H7 (cell line): ENCODE measurements at regions not wholly inside any gene's neighbourhood (a gene's known extent, or its start where the extent isn't known, plus 50 kb on each side); places are given as distances from the start of the nearest gene placed in this dataset.
"Not testable (repeated sequence)": the region's sequence is repeated elsewhere in the genome, so short reads cannot be mapped to it uniquely, and the experiment has no call there.

ENCODE experiments used
- DNase-seq: peaks from one replicate; pipeline ENCODE4 v3.0.0; 2012
- H3K27me3 ChIP-seq: 2 replicates; pipeline ENCODE4 v1.6.0; 2011; ENCODE audit warnings: mild to moderate bottlenecking, low read length; ENCODE audit not compliant: control insufficient read depth, insufficient read depth
- H3K36me3 ChIP-seq: replicated peaks from 2 replicates; pipeline ENCODE4 v1.5.1; 2011; ENCODE audit warnings: low read length; ENCODE audit not compliant: control insufficient read depth, insufficient read depth
- H3K4me3 ChIP-seq: 2 replicates; pipeline ENCODE4 v1.5.1; 2011; ENCODE audit warnings: low read depth, mild to moderate bottlenecking, control low read depth, low read length, moderate library complexity; ENCODE audit not compliant: insufficient read depth

DNA sequence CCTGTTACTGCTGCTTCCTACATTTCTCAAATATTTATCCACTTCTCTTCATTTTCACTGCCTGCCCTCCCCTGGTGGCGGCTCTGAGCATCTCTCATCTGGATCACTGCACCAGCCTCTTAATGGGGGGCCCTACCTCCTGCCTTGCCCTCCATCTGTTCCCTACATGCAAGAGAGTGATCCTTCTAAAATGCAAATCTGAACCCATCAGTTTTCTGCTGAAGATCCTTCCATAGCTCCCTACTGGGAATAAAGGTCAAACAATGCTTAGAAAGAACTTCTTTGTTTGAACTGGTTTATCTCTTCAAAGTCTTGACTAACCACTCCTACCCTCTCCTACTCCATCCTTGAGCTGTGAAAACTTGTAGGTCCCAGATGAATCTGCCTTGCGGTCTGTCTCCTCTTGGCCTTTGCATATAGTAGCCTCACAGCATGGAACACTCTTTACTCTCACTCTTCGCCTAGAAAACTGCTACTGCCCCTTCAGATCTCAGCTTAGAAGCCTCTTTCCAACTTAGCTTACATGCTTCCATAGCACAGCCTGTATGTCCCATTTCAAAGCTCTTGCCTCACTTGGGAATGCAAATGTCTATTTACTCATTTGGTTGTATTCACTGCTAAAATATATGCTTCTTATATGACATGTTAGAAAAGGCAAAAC lies 119.3 kb downstream of the QRSL1 start:
- DNase-seq = peak; percentile 75
- Histone ChIP-seq H3K27me3 (no peaks in the 10 kb centered on the region), H3K4me3 (no peak overlapping the region), H3K36me3 (no peaks in the 10 kb centered on the region)

DNA sequence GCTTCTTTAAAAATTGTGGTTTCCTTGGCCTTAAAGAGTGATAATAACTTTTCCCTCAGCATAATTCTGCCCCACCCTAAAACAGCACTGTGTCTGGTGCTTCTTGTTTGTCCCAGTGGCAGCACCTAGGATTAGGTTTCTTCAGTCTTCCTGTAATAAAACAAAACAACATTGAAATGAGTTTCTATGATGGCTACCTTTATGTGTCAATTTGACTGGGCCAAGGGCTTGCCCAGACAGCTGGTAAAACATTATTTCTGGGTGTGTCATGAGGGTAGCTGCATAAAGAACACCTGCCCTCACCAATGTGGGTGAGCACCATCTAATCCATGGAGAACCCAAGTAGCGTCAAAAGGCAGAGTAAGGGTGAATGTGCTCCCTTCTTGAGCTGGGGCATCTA lies 117.8 kb downstream of the QRSL1 start:
- DNase-seq = no peak
- no peaks in the 10 kb centered on the region for H3K36me3 ChIP-seq
- no peak overlapping the region for H3K4me3 ChIP-seq
- no peaks in the 10 kb centered on the region for H3K27me3 ChIP-seq

DNA sequence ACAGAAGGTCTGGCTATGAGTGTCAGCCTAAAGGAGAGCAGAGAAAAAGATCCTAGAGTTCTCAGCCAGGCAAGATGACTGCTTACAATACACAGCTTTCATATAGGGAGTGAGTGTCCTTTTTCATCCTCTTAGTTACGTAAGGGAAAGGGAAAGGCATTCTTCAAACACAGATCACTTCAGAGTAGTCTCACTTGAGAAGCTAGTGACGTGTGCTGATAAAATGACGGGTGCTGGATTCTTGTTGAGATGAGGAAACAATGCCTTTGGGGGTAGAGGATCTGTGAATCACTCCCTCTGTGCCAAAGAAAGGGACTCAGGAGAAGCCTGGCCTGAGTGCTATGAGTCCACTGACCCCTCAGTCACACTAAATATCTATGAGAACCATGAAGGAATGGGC lies 117.3 kb downstream of the QRSL1 start:
- no peaks in the 10 kb centered on the region for H3K27me3 ChIP-seq
- no peaks in the 10 kb centered on the region for H3K36me3 ChIP-seq
- no peak for DNase-seq
- H3K4me3 ChIP-seq = no peak overlapping the region

DNA sequence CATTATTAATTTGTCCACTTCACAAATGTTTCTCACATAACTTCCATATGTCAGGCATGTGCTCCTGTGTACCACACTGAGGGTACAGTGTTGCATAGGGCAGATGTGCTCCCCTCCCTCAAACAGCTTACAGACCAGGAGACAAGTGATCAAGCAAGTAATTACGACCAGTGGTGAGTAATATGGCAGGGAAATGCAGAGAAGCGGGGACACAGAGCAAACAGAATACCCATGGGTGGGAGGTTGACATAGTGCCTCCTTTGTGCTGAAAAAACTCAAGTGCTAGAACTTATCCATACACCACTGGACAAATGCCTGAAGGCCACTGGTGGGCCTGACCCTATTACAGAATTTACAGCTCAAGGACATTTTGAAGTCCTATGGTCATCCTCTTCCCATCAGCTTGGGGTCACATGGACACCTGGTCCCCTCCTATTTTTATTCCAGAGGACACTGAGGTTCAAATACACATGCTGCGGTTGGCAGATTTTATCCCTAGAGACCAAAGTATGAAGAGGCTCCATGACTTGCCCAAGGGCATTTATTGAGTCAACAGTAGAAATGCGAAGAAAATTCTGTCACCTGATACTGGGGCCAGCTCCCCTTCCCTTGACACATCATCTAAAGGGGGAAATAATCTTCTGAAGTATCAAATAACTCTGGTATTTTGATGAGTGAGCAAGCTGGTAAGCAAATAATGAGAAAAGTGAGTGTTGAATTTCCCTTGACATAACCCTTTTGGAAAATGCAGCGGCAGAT lies 116.6 kb downstream of the QRSL1 start:
- no peak for DNase-seq
- H3K36me3 ChIP-seq = no peaks in the 10 kb centered on the region
- H3K4me3 ChIP-seq = no peak overlapping the region
- H3K27me3 ChIP-seq = no peaks in the 10 kb centered on the region

DNA sequence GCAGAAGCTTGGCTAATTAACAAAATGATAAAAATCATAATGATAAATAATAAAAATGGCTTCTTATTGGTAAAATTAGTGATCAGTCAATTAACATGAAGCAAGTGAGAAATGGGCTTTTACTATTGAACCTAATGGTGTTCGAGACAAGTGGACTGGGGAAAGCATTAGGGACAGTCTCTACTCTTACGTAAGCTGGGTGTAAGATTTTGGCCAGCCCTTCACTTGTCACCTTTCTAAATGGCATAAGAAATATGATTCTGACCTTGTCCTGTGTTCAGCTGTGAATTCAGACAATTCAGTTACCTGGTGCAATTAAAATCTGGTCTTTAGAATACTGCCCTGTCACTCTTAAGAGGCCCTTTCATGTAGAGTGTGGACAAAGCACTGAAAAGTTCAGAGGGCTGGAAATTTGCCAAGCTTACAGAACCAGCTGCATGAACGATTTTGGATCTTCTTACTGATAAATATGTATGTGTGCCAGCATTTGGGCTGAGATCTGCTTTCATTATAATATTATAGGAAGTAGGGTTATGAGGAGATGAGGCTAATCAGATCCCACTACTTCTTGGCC lies 115.9 kb downstream of the QRSL1 start:
- H3K4me3 ChIP-seq = no peak overlapping the region
- H3K36me3 ChIP-seq = no peaks in the 10 kb centered on the region
- DNase-seq = no peak
- no peaks in the 10 kb centered on the region for H3K27me3 ChIP-seq

DNA sequence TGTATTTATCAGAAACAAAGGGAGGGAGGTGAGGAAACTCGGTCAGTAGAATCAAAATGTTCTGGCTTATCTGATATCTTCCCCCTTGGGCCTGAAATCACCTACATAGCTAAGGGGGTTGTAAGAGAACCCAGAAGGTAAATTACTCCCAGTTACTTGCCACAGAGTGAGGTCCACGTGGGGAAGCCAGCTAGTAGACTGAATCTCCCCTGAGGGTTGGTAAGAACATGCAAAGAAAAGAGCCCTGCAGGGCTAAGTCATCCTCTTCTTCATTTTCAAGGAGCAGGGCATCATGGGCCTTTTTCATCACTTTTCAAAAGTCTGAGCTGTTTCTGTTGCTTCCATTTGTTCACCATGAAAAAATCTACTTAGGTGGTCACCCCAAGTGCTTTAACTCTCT lies 115.4 kb downstream of the QRSL1 start:
- H3K4me3 ChIP-seq = no peak overlapping the region

DNA sequence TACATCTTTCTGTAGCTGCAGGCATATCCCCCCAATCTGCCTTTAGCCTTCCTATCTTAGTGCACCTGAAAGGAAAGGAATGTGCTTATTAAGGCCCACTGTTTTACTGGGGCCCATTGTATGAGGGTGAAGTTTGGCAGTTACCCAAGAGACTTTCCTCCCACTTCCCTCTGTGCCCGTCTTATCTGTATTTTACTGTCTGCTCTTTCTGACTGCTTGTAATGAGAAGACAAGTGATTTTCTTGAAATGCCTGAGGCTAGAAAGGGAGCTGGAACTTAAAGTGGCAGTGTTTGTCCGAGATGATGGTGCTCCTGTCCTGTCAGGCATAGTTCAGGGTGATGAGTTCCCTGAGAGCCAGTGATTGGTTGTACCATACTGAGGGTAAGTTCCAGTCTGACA lies 114.7 kb downstream of the QRSL1 start:
- not testable (repeated sequence) for DNase-seq, H3K27me3 ChIP-seq, H3K4me3 ChIP-seq, H3K36me3 ChIP-seq

More for the DNA sequence above, 115.4 kb downstream of the QRSL1 start:
- no peaks in the 10 kb centered on the region for H3K27me3 ChIP-seq
- H3K36me3 ChIP-seq = no peaks in the 10 kb centered on the region
- no peak for DNase-seq

DNA sequence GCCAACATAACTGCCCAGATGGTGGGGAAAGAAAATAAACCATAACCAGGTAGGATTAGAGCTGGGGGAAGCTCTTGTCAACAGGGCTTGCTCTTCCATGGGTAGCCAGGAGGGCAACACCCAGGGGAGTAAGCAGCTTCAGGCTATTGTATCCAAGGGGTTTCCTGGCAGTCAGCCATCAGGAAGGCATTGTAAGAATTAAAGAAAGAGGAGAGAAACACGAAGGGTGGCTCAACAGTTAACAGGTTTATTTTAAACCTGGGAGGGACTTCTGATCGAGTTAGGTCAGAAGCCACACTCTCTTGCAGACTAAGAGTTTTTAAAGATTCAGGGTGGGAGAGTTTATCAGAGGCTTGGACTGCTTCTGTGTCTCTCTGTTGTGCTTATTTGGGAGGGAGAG lies 114.2 kb downstream of the QRSL1 start:
- no peaks in the 10 kb centered on the region for H3K27me3 ChIP-seq
- no peak overlapping the region for H3K4me3 ChIP-seq
- no peaks in the 10 kb centered on the region for H3K36me3 ChIP-seq
- DNase-seq = no peak

DNA sequence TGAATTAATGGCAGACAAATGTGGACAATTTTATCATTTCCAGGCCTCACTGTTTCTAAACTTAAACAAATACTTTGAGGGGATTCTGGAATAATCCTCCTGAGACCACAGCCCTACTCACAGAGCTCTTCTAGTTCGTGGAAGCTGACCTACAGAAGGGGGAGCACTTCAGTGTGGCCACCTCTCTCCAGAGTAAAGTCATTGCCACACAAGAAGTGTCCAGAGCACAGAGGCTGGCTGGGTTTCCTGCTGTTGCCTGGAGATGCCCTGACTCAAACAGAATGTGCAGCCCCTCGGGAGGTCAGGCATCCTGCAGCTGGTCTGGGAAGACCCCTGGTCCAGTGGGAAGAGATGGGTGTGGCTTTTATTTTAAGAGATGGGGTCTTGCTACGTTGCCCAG lies 110.9 kb downstream of the QRSL1 start:
- no peaks in the 10 kb centered on the region for H3K36me3 ChIP-seq
- DNase-seq = no peak
- no peaks in the 10 kb centered on the region for H3K27me3 ChIP-seq
- H3K4me3 ChIP-seq = no peak overlapping the region

DNA sequence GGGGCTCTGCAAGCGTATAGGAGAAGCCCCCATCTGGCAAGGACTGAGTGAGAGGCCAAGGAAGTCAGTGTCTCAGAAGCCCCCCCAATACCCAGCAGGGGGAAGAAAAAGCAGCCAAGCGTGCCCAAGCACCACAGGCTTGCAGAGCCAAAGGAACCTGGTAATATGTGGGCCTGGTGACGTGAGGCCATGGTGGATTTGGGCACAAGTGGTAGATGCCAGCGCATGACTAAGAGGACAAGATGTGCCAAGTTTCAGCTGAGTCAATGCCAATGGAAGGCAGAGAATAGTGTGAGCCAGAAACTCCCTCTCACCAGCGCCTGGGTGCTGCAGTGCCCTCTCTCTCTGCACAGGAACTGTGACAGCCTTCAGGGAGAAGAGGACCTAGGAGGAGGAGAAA lies 110.0 kb downstream of the QRSL1 start:
- no peak for DNase-seq
- Histone ChIP-seq H3K36me3 (no peaks in the 10 kb centered on the region), H3K4me3 (no peak overlapping the region), H3K27me3 (no peaks in the 10 kb centered on the region)

DNA sequence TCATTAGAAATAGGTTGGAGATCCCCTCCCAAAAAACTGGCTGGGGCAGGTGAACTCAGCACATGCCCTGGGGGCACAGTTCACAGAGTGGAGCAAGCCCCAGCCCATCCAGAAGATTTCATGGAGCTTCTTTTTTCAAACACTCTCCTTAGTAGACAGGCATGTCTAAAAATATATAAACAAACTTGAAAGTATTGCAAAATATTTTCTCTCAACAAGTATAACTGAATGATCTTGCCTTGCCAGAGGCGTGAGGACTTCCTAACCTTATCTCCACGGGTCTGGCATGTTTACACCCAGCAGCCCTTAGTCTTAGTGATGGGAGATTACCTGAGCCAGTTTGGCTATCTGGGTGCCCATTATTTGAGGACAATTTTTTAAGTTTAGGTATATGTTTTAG lies 107.1 kb downstream of the QRSL1 start:
- no peaks in the 10 kb centered on the region for H3K27me3 ChIP-seq
- no peak for DNase-seq
- no peak overlapping the region for H3K4me3 ChIP-seq
- H3K36me3 ChIP-seq = no peaks in the 10 kb centered on the region

DNA sequence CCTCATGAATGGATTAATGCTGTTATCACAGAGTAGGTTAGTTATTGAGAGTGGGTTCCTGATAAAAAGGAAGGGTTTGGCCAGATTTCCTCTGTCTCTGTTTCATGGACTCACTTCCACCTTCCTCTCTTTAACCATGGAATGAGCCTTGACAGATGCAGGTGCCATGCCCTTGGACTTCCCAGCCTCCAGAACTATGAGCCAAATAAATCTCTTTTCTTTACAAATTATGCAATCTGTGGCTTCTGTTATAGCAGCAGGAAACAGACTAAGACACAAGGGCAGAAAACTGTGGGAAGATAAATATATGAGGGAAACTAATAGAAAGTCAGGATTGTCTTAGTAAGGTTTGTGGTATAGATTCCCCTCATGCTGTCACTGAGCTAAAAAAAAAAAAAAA lies 106.5 kb downstream of the QRSL1 start:
- DNase-seq = no peak
- H3K4me3 ChIP-seq = no peak overlapping the region
- no peaks in the 10 kb centered on the region for H3K36me3 ChIP-seq
- H3K27me3 ChIP-seq = no peaks in the 10 kb centered on the region

DNA sequence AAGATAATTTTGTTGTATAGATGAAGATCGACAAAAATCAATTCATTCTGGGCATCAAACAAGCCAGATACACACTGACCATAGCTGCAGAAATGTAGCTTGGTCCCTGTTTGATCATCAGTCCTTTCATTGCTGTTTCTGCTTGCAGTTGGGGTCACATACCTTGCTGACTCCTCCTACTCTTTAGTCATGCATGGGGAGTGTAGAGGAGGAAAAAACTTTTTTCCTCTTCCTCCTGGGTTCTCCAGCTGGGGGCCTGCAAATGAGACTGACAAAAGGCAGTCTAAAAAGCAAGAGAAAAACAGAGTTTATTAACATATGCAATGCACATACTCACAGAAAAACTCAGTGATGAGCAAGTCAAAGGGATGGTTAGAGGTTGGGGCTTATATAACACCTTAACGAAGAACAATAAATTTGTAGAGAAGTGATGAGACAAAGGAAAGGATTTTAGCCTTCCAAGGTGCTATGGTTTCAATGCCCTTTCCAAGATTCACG lies 105.8 kb downstream of the QRSL1 start:
- Histone ChIP-seq H3K4me3 (no peak overlapping the region), H3K36me3 (no peaks in the 10 kb centered on the region), H3K27me3 (no peaks in the 10 kb centered on the region)
- peak; percentile 63 for DNase-seq

DNA sequence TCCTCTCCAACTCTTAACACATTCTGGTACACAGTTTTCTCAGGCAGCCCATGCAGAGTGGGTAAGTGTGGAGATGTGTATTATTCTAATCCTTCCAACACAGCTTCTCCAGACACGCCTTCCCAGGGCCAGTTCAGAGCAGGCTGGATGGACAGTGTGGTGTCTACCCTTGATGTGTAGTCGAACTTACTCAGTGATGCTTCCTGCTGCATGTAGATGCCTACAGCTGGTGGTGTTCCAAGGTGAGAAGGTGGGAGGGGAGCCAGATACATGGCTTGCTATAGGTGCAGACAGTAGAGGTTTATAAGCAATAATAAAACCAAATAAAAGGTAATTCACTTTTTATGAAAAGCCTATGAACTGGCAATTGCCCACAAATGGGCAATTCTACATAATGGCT lies 104.0 kb downstream of the QRSL1 start:
- H3K4me3 ChIP-seq = no peak overlapping the region
- DNase-seq = no peak

DNA sequence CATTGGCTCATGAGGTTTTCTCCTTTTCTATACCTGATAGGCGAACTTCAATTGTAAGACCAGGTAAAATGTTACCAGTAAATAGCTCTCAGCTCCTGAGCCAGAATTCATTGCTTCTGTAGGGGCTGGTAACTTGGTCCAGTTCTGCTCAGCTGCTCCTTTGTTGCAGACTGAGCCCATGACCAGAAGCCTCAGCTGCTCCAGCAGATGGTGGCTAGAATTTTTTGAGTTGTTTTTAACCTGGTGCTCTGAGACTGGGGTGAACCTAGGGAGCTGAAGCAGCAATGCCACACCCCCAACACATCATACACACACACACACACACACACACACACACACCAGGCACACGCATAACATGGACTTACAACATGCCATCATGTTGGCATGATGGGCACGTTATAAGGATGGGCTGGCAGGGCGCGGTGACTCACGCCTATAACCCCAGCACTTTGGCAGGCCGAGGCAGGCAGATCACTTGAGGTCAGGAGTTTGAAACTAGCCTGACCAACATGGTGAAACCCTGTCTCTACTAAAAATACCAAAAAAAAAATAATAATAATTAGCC lies 103.1 kb downstream of the QRSL1 start:
- Histone ChIP-seq H3K36me3 (no peaks in the 10 kb centered on the region), H3K4me3 (no peak overlapping the region), H3K27me3 (no peaks in the 10 kb centered on the region)
- no peak for DNase-seq

More for the DNA sequence above, 104.0 kb downstream of the QRSL1 start:
- Histone ChIP-seq H3K27me3 (no peaks in the 10 kb centered on the region), H3K36me3 (no peaks in the 10 kb centered on the region)
